Activated CD4-positive, alpha-beta memory T cell treated with anti-CD3 and anti-CD28 coated beads, Interleukin-2, amount 10 ng/mL, durations not matched to agents 7 days and 5 days (primary cell): ENCODE measurements at regions not wholly inside any gene's neighbourhood (a gene's known extent, or its start where the extent isn't known, plus 50 kb on each side); places are given as distances from the start of the nearest gene placed in this dataset.

ENCODE experiments used
- CTCF ChIA-PET: fragments of 350-600 bp; sonication (Branson Sonifier 250); formaldehyde crosslinking; loops from one replicate; lab custom pipeline; 2021; ENCODE audit warnings: antibody characterized with exemption, inconsistent platforms; lab: Charles Lee
- POLR2A ChIA-PET: fragments of 350-600 bp; sonication (Branson Sonifier 250); formaldehyde crosslinking; loops from one replicate; lab custom pipeline; 2021; ENCODE audit warnings: antibody characterized with exemption; lab: Charles Lee
- DNase-seq: peaks from one replicate; pipeline ENCODE4 v3.0.0-alpha.2; 2020
- H3K27ac Mint-ChIP-seq: one replicate; pipeline ENCODE4 v1.8.0; 2021; ENCODE audit warnings: mild to moderate bottlenecking, mixed read lengths
- H3K27me3 Mint-ChIP-seq: one replicate; pipeline ENCODE4 v1.8.0; 2021; ENCODE audit warnings: mixed read lengths
- H3K36me3 Mint-ChIP-seq: one replicate; pipeline ENCODE4 v1.8.0; 2021; ENCODE audit warnings: low read depth, mixed read lengths
- H3K4me1 Mint-ChIP-seq: one replicate; pipeline ENCODE4 v1.8.0; 2021; ENCODE audit warnings: mixed read lengths
- H3K4me3 Mint-ChIP-seq: one replicate; pipeline ENCODE4 v1.8.0; 2021; ENCODE audit warnings: mild to moderate bottlenecking, mixed read lengths
- H3K9me3 Mint-ChIP-seq: one replicate; pipeline ENCODE4 v1.8.0; 2021; ENCODE audit warnings: mixed read lengths

- Mint-ChIP-seq H3K36me3 (no peaks in the 10 kb centered on the region), H3K27me3 (peaks cover 19% of the 10 kb centered on the region), H3K4me1 (no peaks in the 10 kb centered on the region), H3K4me3 (no peak overlapping the region), H3K27ac (no peak overlapping the region), H3K9me3 (no peaks in the 10 kb centered on the region)
- CTCF ChIA-PET = interaction anchor here (1.8 kb wide), 1 partner anchor 241 kb away, joined by 5 read pairs; no protein-coding TSS in a partner anchor
- no peak for DNase-seq
- POLR2A ChIA-PET = no interaction called here
These were observed 243.3 kb downstream of the FAM43A start for GRCh38 chr3:194928831-194929577.

- no peak overlapping the region for H3K4me3 Mint-ChIP-seq
- no peak overlapping the region for H3K27ac Mint-ChIP-seq
- no peaks in the 10 kb centered on the region for H3K36me3 Mint-ChIP-seq
- H3K9me3 Mint-ChIP-seq = no peaks in the 10 kb centered on the region
- H3K4me1 Mint-ChIP-seq = no peaks in the 10 kb centered on the region
- ChIA-PET POLR2A (no interaction called here), CTCF (no interaction called here)
- H3K27me3 Mint-ChIP-seq = peaks cover 16% of the 10 kb centered on the region
- no peak for DNase-seq
These were observed 243.9 kb downstream of the FAM43A start for GRCh38 chr3:194929578-194929960.

DNA sequence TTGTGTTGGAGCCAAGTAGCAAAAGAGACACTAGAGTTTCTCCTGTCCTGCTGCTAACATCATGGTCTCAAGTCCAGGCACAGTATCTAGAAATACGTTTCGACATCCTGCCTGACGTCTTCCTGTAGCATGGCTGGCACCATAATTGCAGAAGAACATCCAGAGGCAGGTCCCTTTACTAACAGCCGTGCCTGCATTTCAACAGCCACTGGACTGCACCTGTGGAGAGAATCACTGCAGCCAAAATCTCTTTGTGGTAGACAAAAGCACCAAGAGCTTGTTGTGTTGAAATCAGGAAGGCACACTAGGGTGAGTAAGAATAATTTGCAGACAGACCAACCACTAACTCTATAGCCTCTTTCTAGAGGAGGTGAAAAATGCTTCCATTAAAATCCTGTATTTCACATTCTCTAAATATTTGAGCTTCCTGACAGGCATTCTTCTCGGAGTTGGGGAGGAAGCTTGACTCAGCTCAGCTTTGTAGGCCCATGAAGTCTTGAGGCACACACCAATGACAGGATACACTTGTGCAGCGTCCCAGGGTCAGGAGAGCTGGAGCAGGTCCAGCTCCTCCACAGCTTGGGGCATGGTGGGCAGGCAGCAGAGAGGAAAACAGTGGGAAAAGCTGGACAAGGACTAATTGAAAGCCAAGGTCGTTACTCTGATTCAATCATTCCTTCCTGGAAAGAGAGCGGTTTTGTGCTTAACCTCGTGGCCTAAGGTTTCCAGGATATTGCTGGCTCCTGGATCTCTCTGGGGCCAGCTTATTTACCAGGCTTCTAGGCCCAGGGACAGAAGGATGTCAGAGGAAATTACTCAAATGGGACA lies 244.9 kb downstream of the FAM43A start:
- Mint-ChIP-seq H3K4me1 (no peaks in the 10 kb centered on the region), H3K36me3 (no peaks in the 10 kb centered on the region), H3K27me3 (peaks cover 11% of the 10 kb centered on the region), H3K27ac (no peak overlapping the region), H3K9me3 (no peaks in the 10 kb centered on the region), H3K4me3 (no peak overlapping the region)
- ChIA-PET POLR2A (no interaction called here), CTCF (no interaction called here)
- no peak for DNase-seq

DNA sequence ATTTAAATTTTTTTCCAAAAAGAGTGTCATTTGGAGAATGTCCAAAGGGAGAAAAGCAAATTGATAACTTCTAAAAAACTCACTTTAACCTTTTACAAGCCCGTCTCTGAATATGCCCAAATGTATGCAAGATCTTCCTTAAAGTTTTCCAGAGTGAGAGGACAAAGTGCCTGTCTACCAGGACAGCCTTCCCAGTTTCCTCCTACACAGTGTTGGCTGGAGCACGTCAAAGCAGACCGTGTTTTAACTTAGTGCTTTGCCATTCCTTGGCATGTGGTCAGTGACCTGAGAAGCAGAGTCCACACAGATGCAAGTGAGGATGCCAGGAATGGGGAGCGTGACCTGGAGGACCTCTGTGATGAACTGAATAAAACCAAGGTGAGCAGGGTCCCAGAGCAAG lies 245.7 kb downstream of the FAM43A start:
- CTCF ChIA-PET = no interaction called here
- H3K36me3 Mint-ChIP-seq = no peaks in the 10 kb centered on the region
- H3K27ac Mint-ChIP-seq = no peak overlapping the region
- no peak for DNase-seq
- H3K27me3 Mint-ChIP-seq = peaks cover 9% of the 10 kb centered on the region
- H3K4me3 Mint-ChIP-seq = no peak overlapping the region
- POLR2A ChIA-PET = no interaction called here
- H3K4me1 Mint-ChIP-seq = no peaks in the 10 kb centered on the region
- no peaks in the 10 kb centered on the region for H3K9me3 Mint-ChIP-seq

GRCh38 chr3:194931865-194932264 lies 246.2 kb downstream of the FAM43A start:
- CTCF ChIA-PET = no interaction called here
- Mint-ChIP-seq H3K9me3 (no peaks in the 10 kb centered on the region), H3K4me1 (no peaks in the 10 kb centered on the region), H3K36me3 (no peaks in the 10 kb centered on the region), H3K27me3 (peaks cover 4% of the 10 kb centered on the region), H3K27ac (no peak overlapping the region), H3K4me3 (no peak overlapping the region)
- DNase-seq = no peak
- POLR2A ChIA-PET = no interaction called here

GRCh38 chr3:194933465-194933864 lies 247.8 kb downstream of the FAM43A start:
- CTCF ChIA-PET = no interaction called here
- no peaks in the 10 kb centered on the region for H3K27me3 Mint-ChIP-seq
- DNase-seq = no peak

DNA sequence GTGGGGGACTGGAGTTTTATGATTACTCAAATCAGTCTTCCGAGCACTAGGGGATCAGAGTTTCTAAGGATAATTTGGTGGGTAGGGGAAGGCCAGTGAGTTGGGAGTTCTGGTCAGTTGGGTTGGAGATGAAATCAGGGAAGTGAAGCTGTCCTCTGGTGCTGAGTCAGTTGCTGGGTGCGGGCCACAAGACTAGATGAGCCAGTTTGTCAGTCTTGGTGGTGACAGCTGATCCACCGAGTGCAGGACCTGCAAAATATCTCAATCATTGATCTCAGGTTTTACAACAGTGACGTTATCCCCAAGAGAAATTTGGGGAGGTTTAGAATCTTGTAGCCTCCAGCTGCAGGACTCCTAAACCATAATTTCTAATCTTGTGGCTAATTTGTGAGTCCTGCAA lies 249.4 kb downstream of the FAM43A start:
- CTCF ChIA-PET = no interaction called here
- no peak for DNase-seq
- no peaks in the 10 kb centered on the region for H3K9me3 Mint-ChIP-seq
- H3K27ac Mint-ChIP-seq = no peak overlapping the region
- POLR2A ChIA-PET = no interaction called here
- H3K27me3 Mint-ChIP-seq = no peaks in the 10 kb centered on the region
- no peak overlapping the region for H3K4me3 Mint-ChIP-seq
- H3K36me3 Mint-ChIP-seq = no peaks in the 10 kb centered on the region
- no peaks in the 10 kb centered on the region for H3K4me1 Mint-ChIP-seq

More at GRCh38 chr3:194933465-194933864, 247.8 kb downstream of the FAM43A start:
- H3K27ac Mint-ChIP-seq = no peak overlapping the region
- no peaks in the 10 kb centered on the region for H3K9me3 Mint-ChIP-seq
- no peak overlapping the region for H3K4me3 Mint-ChIP-seq
- no peaks in the 10 kb centered on the region for H3K36me3 Mint-ChIP-seq
- H3K4me1 Mint-ChIP-seq = no peaks in the 10 kb centered on the region
- POLR2A ChIA-PET = no interaction called here

GRCh38 chr3:194935632-194936470 lies 250.2 kb downstream of the FAM43A start:
- Mint-ChIP-seq H3K27ac (no peak overlapping the region), H3K9me3 (no peaks in the 10 kb centered on the region), H3K4me3 (no peak overlapping the region), H3K27me3 (no peaks in the 10 kb centered on the region), H3K36me3 (no peaks in the 10 kb centered on the region), H3K4me1 (no peaks in the 10 kb centered on the region)
- DNase-seq = no peak
- ChIA-PET CTCF (no interaction called here), POLR2A (no interaction called here)

DNA sequence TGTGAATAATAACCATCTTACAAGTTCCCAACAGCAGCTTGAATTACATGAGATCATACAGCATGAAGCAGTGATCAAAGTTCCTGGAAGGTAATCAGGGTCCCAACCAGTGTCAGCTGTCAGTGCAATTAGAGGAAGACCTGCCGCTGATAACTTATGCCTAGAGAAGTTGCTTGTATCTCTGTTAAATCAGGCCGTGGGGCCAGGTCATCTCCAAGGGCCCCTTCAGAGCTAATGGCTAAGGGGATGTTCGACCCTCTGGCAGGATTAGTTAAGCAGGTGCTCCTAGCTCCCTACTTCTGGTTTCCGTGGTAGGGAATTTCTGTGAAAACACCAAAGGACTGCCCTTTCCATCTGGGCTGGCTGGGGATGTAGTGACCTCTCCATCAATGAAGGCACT lies 251.0 kb downstream of the FAM43A start:
- Mint-ChIP-seq H3K36me3 (no peaks in the 10 kb centered on the region), H3K4me1 (no peaks in the 10 kb centered on the region), H3K9me3 (no peaks in the 10 kb centered on the region), H3K4me3 (no peak overlapping the region), H3K27me3 (no peaks in the 10 kb centered on the region), H3K27ac (no peak overlapping the region)
- ChIA-PET POLR2A (no interaction called here), CTCF (no interaction called here)
- DNase-seq = no peak

DNA sequence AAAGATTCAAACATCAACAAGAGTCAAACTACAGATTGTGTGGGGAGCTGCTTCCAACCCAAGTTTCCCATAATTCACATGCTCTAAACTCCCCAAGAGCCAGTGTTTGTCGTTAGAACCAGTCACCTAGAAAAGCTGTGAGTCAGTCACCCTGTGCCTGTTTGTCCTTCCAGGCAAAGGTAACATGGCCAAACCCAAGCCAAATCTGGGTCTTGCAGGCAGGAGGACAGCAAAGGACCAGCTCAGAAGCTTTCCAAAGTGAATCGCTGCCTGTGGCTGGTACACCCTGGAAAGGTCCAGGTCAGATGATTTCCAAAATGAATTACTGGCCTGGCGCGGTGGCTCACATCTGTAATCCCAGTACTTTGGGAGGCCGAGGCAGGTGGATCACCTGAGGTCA lies 251.5 kb downstream of the FAM43A start:
- no peaks in the 10 kb centered on the region for H3K27me3 Mint-ChIP-seq
- ChIA-PET POLR2A (no interaction called here), CTCF (no interaction called here)
- no peak for DNase-seq
- no peak overlapping the region for H3K27ac Mint-ChIP-seq
- H3K36me3 Mint-ChIP-seq = no peaks in the 10 kb centered on the region
- no peaks in the 10 kb centered on the region for H3K4me1 Mint-ChIP-seq
- H3K4me3 Mint-ChIP-seq = no peak overlapping the region
- H3K9me3 Mint-ChIP-seq = no peaks in the 10 kb centered on the region

GRCh38 chr3:194937882-194938321 lies 252.2 kb downstream of the FAM43A start:
- POLR2A ChIA-PET = no interaction called here
- H3K4me1 Mint-ChIP-seq = no peaks in the 10 kb centered on the region
- H3K27ac Mint-ChIP-seq = no peak overlapping the region
- H3K9me3 Mint-ChIP-seq = no peaks in the 10 kb centered on the region
- no peaks in the 10 kb centered on the region for H3K27me3 Mint-ChIP-seq
- no peak for DNase-seq
- CTCF ChIA-PET = no interaction called here
- no peak overlapping the region for H3K4me3 Mint-ChIP-seq
- no peaks in the 10 kb centered on the region for H3K36me3 Mint-ChIP-seq

GRCh38 chr3:194938845-194939531 lies 253.3 kb downstream of the FAM43A start:
- ChIA-PET POLR2A (no interaction called here), CTCF (no interaction called here)
- Mint-ChIP-seq H3K9me3 (no peaks in the 10 kb centered on the region), H3K4me1 (no peaks in the 10 kb centered on the region), H3K36me3 (no peaks in the 10 kb centered on the region), H3K27me3 (no peaks in the 10 kb centered on the region), H3K4me3 (no peak overlapping the region), H3K27ac (no peak overlapping the region)
- no peak for DNase-seq

- Mint-ChIP-seq H3K4me3 (no peak overlapping the region), H3K9me3 (no peaks in the 10 kb centered on the region), H3K27ac (no peak overlapping the region), H3K4me1 (no peaks in the 10 kb centered on the region), H3K36me3 (no peaks in the 10 kb centered on the region), H3K27me3 (no peaks in the 10 kb centered on the region)
- ChIA-PET CTCF (no interaction called here), POLR2A (no interaction called here)
- no peak for DNase-seq
These were observed 253.8 kb downstream of the FAM43A start for GRCh38 chr3:194939532-194939909.
